GM13976 (cell line): ENCODE measurements at regions not wholly inside any gene's neighbourhood (a gene's known extent, or its start where the extent isn't known, plus 50 kb on each side); places are given as distances from the start of the nearest gene placed in this dataset.

ENCODE experiments used
- DNase-seq: peaks from one replicate; pipeline ENCODE4 v3.0.0; 2012; ENCODE audit warnings: low spot score
- CTCF ChIP-seq: IDR thresholded peaks from 2 replicates; pipeline ENCODE4 v1.5.1; 2012; ENCODE audit warnings: borderline replicate concordance, mild to moderate bottlenecking; ENCODE audit not compliant: insufficient read depth; ENCODE audit errors: extremely low read depth, missing control alignments, control extremely low read depth
- in situ Hi-C: fragments of 300-500 bp; cut with MboI; formaldehyde crosslinking; loops from one replicate; pipeline ENCODE4 v1.12.0; 2022; ENCODE audit warnings: low sequenced_read_pairs, mixed read lengths, inconsistent platforms; ENCODE audit not compliant: unreplicated experiment

GRCh38 chr9:118336250-118336942 lies 632.2 kb downstream of the TLR4 start:
- in situ Hi-C loops: no loop called here
- no peak for DNase-seq
- no peak for TF ChIP-seq CTCF

GRCh38 chr9:118336943-118337330 lies 632.7 kb downstream of the TLR4 start:
- in situ Hi-C loops: no loop called here
- TF ChIP-seq CTCF: no peak
- no peak for DNase-seq

- in situ Hi-C loops: no loop called here
- TF ChIP-seq CTCF: no peak
- DNase-seq: no peak
These were observed 655.8 kb downstream of the TLR4 start for GRCh38 chr9:118360036-118360435.

- no peak for DNase-seq
- in situ Hi-C loops: no loop called here
- TF ChIP-seq CTCF: no peak
These were observed 657.9 kb downstream of the TLR4 start for GRCh38 chr9:118362123-118362522.

- DNase-seq: no peak
- TF ChIP-seq CTCF: no peak
- in situ Hi-C loops: no loop called here
These were observed 658.4 kb downstream of the TLR4 start for GRCh38 chr9:118362596-118362995.

- no peak for TF ChIP-seq CTCF
- DNase-seq: no peak
- in situ Hi-C loops: no loop called here
These were observed 660.3 kb downstream of the TLR4 start for GRCh38 chr9:118364266-118365106.
